Mesendoderm (in vitro differentiated cells): ENCODE measurements at regions not wholly inside any gene's neighbourhood (a gene's known extent, or its start where the extent isn't known, plus 50 kb on each side); places are given as distances from the start of the nearest gene placed in this dataset.

Experiments
- DNase-seq: peaks from one replicate; pipeline ENCODE4 v3.0.0; 2013
- H2AK5ac ChIP-seq: 2 replicates; pipeline ENCODE4 v1.6.1; 2013; ENCODE audit warnings: low read length, inconsistent platforms
- H2BK120ac ChIP-seq: 2 replicates; pipeline ENCODE4 v1.6.1; 2013; ENCODE audit warnings: low read depth, mild to moderate bottlenecking, low read length, moderate library complexity, mixed read lengths
- H2BK15ac ChIP-seq: replicated peaks from 2 replicates; pipeline ENCODE4 v1.6.1; 2013; ENCODE audit warnings: low read depth, mild to moderate bottlenecking, moderate library complexity
- H2BK5ac ChIP-seq: 2 replicates; pipeline ENCODE4 v1.6.1; 2013; ENCODE audit warnings: low read length, inconsistent platforms
- H3K18ac ChIP-seq: 2 replicates; pipeline ENCODE4 v1.6.1; 2013; ENCODE audit warnings: mild to moderate bottlenecking, low read length, mixed read lengths
- H3K23ac ChIP-seq: one replicate; pipeline ENCODE4 v1.6.1; 2013; ENCODE audit warnings: low read length
- H3K27ac ChIP-seq: 2 replicates; pipeline ENCODE4 v1.5.1; 2013; ENCODE audit warnings: low read depth, mild to moderate bottlenecking, inconsistent platforms, low read length, moderate library complexity
- H3K27me3 ChIP-seq: 2 replicates; pipeline ENCODE4 v1.6.1; 2013; ENCODE audit warnings: low read length, control low read depth, mild to moderate bottlenecking, inconsistent platforms; ENCODE audit not compliant: insufficient read depth, poor library complexity
- H3K36me3 ChIP-seq: 2 replicates; pipeline ENCODE4 v1.6.1; 2013; ENCODE audit warnings: low read length, inconsistent platforms; ENCODE audit not compliant: control insufficient read depth, insufficient read depth
- H3K4ac ChIP-seq: one replicate; pipeline ENCODE4 v1.6.1; 2013; ENCODE audit warnings: low read depth, mild to moderate bottlenecking, low read length, moderate library complexity
- H3K4me1 ChIP-seq: 2 replicates; pipeline ENCODE4 v1.6.1; 2013; ENCODE audit warnings: low read depth, low read length, inconsistent platforms; ENCODE audit not compliant: control insufficient read depth
- H3K4me2 ChIP-seq: 2 replicates; pipeline ENCODE4 v1.6.1; 2013; ENCODE audit warnings: low read length
- H3K4me3 ChIP-seq: 2 replicates; pipeline ENCODE4 v1.5.1; 2013; ENCODE audit warnings: mild to moderate bottlenecking, low read length
- H3K56ac ChIP-seq: one replicate; pipeline ENCODE4 v1.6.1; 2013; ENCODE audit warnings: low read length
- H3K79me1 ChIP-seq: 2 replicates; pipeline ENCODE4 v1.6.1; 2013; ENCODE audit warnings: low read length, inconsistent platforms
- H3K79me2 ChIP-seq: 2 replicates; pipeline ENCODE4 v1.6.1; 2013; ENCODE audit warnings: mild to moderate bottlenecking, low read length; ENCODE audit not compliant: control insufficient read depth, insufficient read depth
- H3K9ac ChIP-seq: 2 replicates; pipeline ENCODE4 v1.6.1; 2013; ENCODE audit warnings: low read length, inconsistent platforms
- H4K5ac ChIP-seq: one replicate; pipeline ENCODE4 v1.6.1; 2013; ENCODE audit warnings: low read length
- H4K8ac ChIP-seq: one replicate; pipeline ENCODE4 v1.6.1; 2013; ENCODE audit warnings: low read depth, mild to moderate bottlenecking, control low read depth, low read length, moderate library complexity
- WGBS: extraction: QIAGEN DNeasy Blood & Tissue Kit; methylation state at CpG from one replicate; pipeline ENCODE4 v1.1.7; 2013; ENCODE audit warnings: low lambda C conversion rate, missing lambda C conversion rate; ENCODE audit not compliant: insufficient coverage; ENCODE audit errors: extremely low coverage; 5-methylcytosine and 5-hydroxymethylcytosine counted together

GRCh38 chr2:228257379-228257778 is 75.9 kb upstream of the SPHKAP start:
- no peak overlapping the region for H4K5ac ChIP-seq
- H3K18ac ChIP-seq = no peak overlapping the region

GRCh38 chr2:228253752-228254151 is 72.3 kb upstream of the SPHKAP start:
- Histone ChIP-seq H2BK5ac (no peak overlapping the region), H3K27me3 (no peaks in the 10 kb centered on the region), H2BK15ac (no peak overlapping the region), H2AK5ac (no peak overlapping the region), H3K79me1 (no peaks in the 10 kb centered on the region), H3K9ac (no peak overlapping the region), H3K4me1 (no peaks in the 10 kb centered on the region), H3K4ac (no peak overlapping the region), H3K4me2 (no peak overlapping the region), H4K5ac (no peak overlapping the region), H3K79me2 (no peaks in the 10 kb centered on the region), H3K18ac (no peak overlapping the region), H4K8ac (no peak overlapping the region), H3K23ac (no peak overlapping the region), H3K27ac (no peak overlapping the region), H2BK120ac (no peak overlapping the region), H3K56ac (no peak overlapping the region), H3K4me3 (no peak overlapping the region), H3K36me3 (no peaks in the 10 kb centered on the region)
- WGBS = no CpG with 5 or more reads among the region's 2 CpGs
- DNase-seq = no peak

More at GRCh38 chr2:228257379-228257778, 75.9 kb upstream of the SPHKAP start:
- Histone ChIP-seq H3K4me2 (no peak overlapping the region), H3K36me3 (no peaks in the 10 kb centered on the region), H3K4ac (no peak overlapping the region), H3K27ac (no peak overlapping the region), H3K23ac (no peak overlapping the region), H3K4me1 (no peaks in the 10 kb centered on the region), H3K4me3 (no peak overlapping the region), H3K56ac (no peak overlapping the region), H2AK5ac (no peak overlapping the region), H2BK15ac (no peak overlapping the region), H3K27me3 (no peaks in the 10 kb centered on the region), H2BK120ac (no peak overlapping the region), H3K79me2 (no peaks in the 10 kb centered on the region), H3K9ac (no peak overlapping the region), H4K8ac (no peak overlapping the region), H2BK5ac (no peak overlapping the region), H3K79me1 (no peaks in the 10 kb centered on the region)
- no peak for DNase-seq

GRCh38 chr2:228247335-228247734 is 65.8 kb upstream of the SPHKAP start:
- no CpG with 5 or more reads among the region's 2 CpGs for WGBS

GRCh38 chr2:228245601-228246000 is 64.1 kb upstream of the SPHKAP start:
- no peaks in the 10 kb centered on the region for H3K36me3 ChIP-seq
- no CpG with 5 or more reads among the region's 4 CpGs for WGBS
- no peak overlapping the region for H4K8ac ChIP-seq
- DNase-seq = no peak
- no peaks in the 10 kb centered on the region for H3K79me2 ChIP-seq
- no peak overlapping the region for H3K4me3 ChIP-seq
- no peaks in the 10 kb centered on the region for H3K27me3 ChIP-seq
- H3K79me1 ChIP-seq = no peaks in the 10 kb centered on the region
- H2AK5ac ChIP-seq = no peak overlapping the region
- H2BK15ac ChIP-seq = no peak overlapping the region
- no peak overlapping the region for H3K9ac ChIP-seq
- no peak overlapping the region for H3K27ac ChIP-seq
- no peak overlapping the region for H3K18ac ChIP-seq
- no peaks in the 10 kb centered on the region for H3K4me1 ChIP-seq
- no peak overlapping the region for H2BK120ac ChIP-seq
- H4K5ac ChIP-seq = no peak overlapping the region
- H3K56ac ChIP-seq = no peak overlapping the region
- H3K4ac ChIP-seq = no peak overlapping the region
- H3K4me2 ChIP-seq = no peak overlapping the region
- no peak overlapping the region for H2BK5ac ChIP-seq
- no peak overlapping the region for H3K23ac ChIP-seq

More at GRCh38 chr2:228247335-228247734, 65.8 kb upstream of the SPHKAP start:
- Histone ChIP-seq H2BK120ac (no peak overlapping the region), H3K18ac (no peak overlapping the region), H3K79me2 (no peaks in the 10 kb centered on the region), H3K4me3 (no peak overlapping the region), H3K4ac (no peak overlapping the region), H3K36me3 (no peaks in the 10 kb centered on the region), H3K9ac (no peak overlapping the region), H2BK5ac (no peak overlapping the region), H3K23ac (no peak overlapping the region), H2BK15ac (no peak overlapping the region), H3K27ac (no peak overlapping the region), H3K4me2 (no peak overlapping the region), H3K79me1 (no peaks in the 10 kb centered on the region), H4K8ac (no peak overlapping the region), H4K5ac (no peak overlapping the region), H3K56ac (no peak overlapping the region), H2AK5ac (no peak overlapping the region), H3K27me3 (no peaks in the 10 kb centered on the region), H3K4me1 (no peaks in the 10 kb centered on the region)
- no peak for DNase-seq

- Histone ChIP-seq H3K18ac (no peak overlapping the region), H3K4me3 (no peak overlapping the region), H3K79me2 (no peaks in the 10 kb centered on the region), H2BK5ac (no peak overlapping the region), H2BK15ac (no peak overlapping the region), H2AK5ac (no peak overlapping the region), H3K4ac (no peak overlapping the region), H3K23ac (no peak overlapping the region), H3K36me3 (no peaks in the 10 kb centered on the region), H4K8ac (no peak overlapping the region), H3K9ac (no peak overlapping the region), H3K56ac (no peak overlapping the region), H3K27me3 (no peaks in the 10 kb centered on the region), H3K79me1 (no peaks in the 10 kb centered on the region), H3K4me1 (no peaks in the 10 kb centered on the region), H2BK120ac (no peak overlapping the region), H4K5ac (no peak overlapping the region), H3K27ac (no peak overlapping the region), H3K4me2 (no peak overlapping the region)
- WGBS = no CpG with 5 or more reads among the region's 1 CpG
- DNase-seq = peak; percentile 44
Measured at GRCh38 chr2:228242591-228242990, 61.1 kb upstream of the SPHKAP start.

- Histone ChIP-seq H4K5ac (no peak overlapping the region), H3K79me2 (no peaks in the 10 kb centered on the region), H3K4me3 (no peak overlapping the region), H2BK5ac (no peak overlapping the region), H3K18ac (no peak overlapping the region), H3K9ac (no peak overlapping the region), H2BK15ac (no peak overlapping the region), H3K4me1 (no peaks in the 10 kb centered on the region), H3K36me3 (no peaks in the 10 kb centered on the region), H2BK120ac (no peak overlapping the region), H2AK5ac (no peak overlapping the region), H3K27ac (no peak overlapping the region), H3K4ac (no peak overlapping the region), H3K4me2 (no peak overlapping the region), H3K56ac (no peak overlapping the region), H4K8ac (no peak overlapping the region), H3K79me1 (no peaks in the 10 kb centered on the region), H3K23ac (no peak overlapping the region), H3K27me3 (no peaks in the 10 kb centered on the region)
- WGBS = no CpG with 5 or more reads among the region's 2 CpGs
- DNase-seq = no peak
Measured at GRCh38 chr2:228239907-228240561, 58.5 kb upstream of the SPHKAP start.
